ENCODE measurements at regions not wholly inside any gene's neighbourhood (a gene's known extent, or its start where the extent isn't known, plus 50 kb on each side); places are given as distances from the start of the nearest gene placed in this dataset.

DNA sequence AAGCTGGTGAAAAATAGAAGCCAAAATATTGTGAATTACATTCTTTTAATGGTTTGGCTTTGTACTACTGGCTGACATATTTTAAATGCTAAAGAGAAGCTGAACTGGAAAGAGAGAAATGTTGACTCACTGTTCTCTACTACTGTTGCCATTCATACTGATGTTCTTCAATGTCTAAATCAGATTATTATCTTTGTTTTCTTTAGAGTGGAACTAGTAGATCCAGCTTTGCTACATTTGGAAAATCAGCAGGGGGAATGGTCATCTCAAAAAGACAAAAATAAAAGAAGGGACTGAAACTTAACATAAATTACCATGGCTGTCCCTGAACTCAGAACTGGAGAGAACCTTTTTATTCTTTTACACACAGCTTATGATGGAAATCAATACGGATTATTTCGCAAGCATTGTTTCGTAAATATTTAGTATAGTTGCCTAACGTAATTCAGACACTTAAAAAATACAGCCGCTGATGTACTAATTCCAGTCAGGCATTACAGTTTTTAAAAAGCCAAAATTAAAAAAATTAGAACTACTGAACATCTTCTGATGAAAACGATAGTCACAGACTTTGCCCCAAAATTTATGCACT lies 76.3 kb upstream of the OTX2 start:
- TF ChIP-seq POLR2AphosphoS5 (IDR thresholded peaks at IDR 0.05; ENCODE audit: insufficient read depth, low read depth, low read length), result no peak
- TF ChIP-seq, protein P1, sequence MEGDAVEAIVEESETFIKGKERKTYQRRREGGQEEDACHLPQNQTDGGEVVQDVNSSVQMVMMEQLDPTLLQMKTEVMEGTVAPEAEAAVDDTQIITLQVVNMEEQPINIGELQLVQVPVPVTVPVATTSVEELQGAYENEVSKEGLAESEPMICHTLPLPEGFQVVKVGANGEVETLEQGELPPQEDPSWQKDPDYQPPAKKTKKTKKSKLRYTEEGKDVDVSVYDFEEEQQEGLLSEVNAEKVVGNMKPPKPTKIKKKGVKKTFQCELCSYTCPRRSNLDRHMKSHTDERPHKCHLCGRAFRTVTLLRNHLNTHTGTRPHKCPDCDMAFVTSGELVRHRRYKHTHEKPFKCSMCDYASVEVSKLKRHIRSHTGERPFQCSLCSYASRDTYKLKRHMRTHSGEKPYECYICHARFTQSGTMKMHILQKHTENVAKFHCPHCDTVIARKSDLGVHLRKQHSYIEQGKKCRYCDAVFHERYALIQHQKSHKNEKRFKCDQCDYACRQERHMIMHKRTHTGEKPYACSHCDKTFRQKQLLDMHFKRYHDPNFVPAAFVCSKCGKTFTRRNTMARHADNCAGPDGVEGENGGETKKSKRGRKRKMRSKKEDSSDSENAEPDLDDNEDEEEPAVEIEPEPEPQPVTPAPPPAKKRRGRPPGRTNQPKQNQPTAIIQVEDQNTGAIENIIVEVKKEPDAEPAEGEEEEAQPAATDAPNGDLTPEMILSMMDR (IDR thresholded peaks at IDR 0.05; ENCODE audit: extremely low read depth in 1 of 2, insufficient read depth in 1 of 2, low read depth in 1 of 2, low read length in 2 of 2), result no peak
- TF ChIP-seq EZH2 (IDR thresholded peaks at IDR 0.05; ENCODE audit: borderline replicate concordance, low read depth, low read length, severe bottlenecking), result no peak
- no peak for TF ChIP-seq JUN (IDR thresholded peaks at IDR 0.05; ENCODE audit: borderline replicate concordance, insufficient read depth, insufficient read length, low read depth)
